CD4-positive, alpha-beta T cell (primary cell): ENCODE measurements at regions not wholly inside any gene's neighbourhood (a gene's known extent, or its start where the extent isn't known, plus 50 kb on each side); places are given as distances from the start of the nearest gene placed in this dataset.

ENCODE experiments used
- ATAC-seq: fragments of 200-7000 bp; cut with Tn5 transposase; one replicate; pipeline ENCODE4 v1.10.0; 2022; ENCODE audit warnings: mild to moderate bottlenecking; ENCODE audit not compliant: poor library complexity
- CTCF ChIA-PET: fragments of 350-600 bp; sonication (Branson Sonifier 250); formaldehyde crosslinking; loops from one replicate; lab custom pipeline; 2021; ENCODE audit warnings: antibody characterized with exemption, inconsistent platforms; lab: Charles Lee
- POLR2A ChIA-PET: fragments of 350-600 bp; sonication (Branson Sonifier 250); formaldehyde crosslinking; loops from one replicate; lab custom pipeline; 2021; ENCODE audit warnings: antibody characterized with exemption, inconsistent platforms; lab: Charles Lee
- DNase-seq, 14 experiments: peaks; one replicate each; pipeline ENCODE4 v3.0.0-alpha.2; 2013 to 2020; ENCODE audit warnings: mixed read lengths in 2 of 14
- H3K27ac ChIP-seq, 2 donors: one replicate each; pipeline versions ENCODE4 v1.5.1 to v1.7.0; 2013; ENCODE audit warnings: low read length in 2 of 2, low read depth in 1 of 2, mild to moderate bottlenecking in 1 of 2
- H3K27me3 ChIP-seq, 2 experiments: 1 replicate in 1 of 2; 2 replicates in 1 of 2; pipeline versions ENCODE4 v1.6.1 to v1.7.0; 2013; ENCODE audit warnings: low read length in 2 of 2, control low read depth in 1 of 2, mild to moderate bottlenecking in 1 of 2, moderate library complexity in 1 of 2; ENCODE audit not compliant: insufficient read depth in 2 of 2, control insufficient read depth in 1 of 2
- H3K36me3 ChIP-seq: one replicate; pipeline ENCODE4 v1.6.1; 2013; ENCODE audit warnings: low read length, control low read depth; ENCODE audit not compliant: insufficient read depth
- H3K4me1 ChIP-seq: one replicate; pipeline ENCODE4 v1.6.1; 2013; ENCODE audit warnings: low read length, control low read depth; ENCODE audit not compliant: insufficient read depth
- H3K4me3 ChIP-seq: one replicate; pipeline ENCODE4 v1.5.1; 2013; ENCODE audit warnings: mild to moderate bottlenecking, low read length, moderate library complexity
- H3K9me3 ChIP-seq, 2 experiments: 1 replicate in 1 of 2; 2 replicates in 1 of 2; pipeline versions ENCODE4 v1.6.1 to v1.7.0; 2013; ENCODE audit warnings: low read length in 2 of 2, mild to moderate bottlenecking in 2 of 2, control low read depth in 1 of 2, moderate library complexity in 1 of 2; ENCODE audit not compliant: control insufficient read depth in 1 of 2, insufficient read depth in 1 of 2
- H3K27ac Mint-ChIP-seq: one replicate; pipeline ENCODE4 v1.8.0; 2020; ENCODE audit warnings: mixed read lengths
- H3K27me3 Mint-ChIP-seq: one replicate; pipeline ENCODE4 v1.8.0; 2021; ENCODE audit warnings: mixed read lengths
- H3K36me3 Mint-ChIP-seq: one replicate; pipeline ENCODE4 v1.8.0; 2021; ENCODE audit warnings: low read depth, mixed read lengths
- H3K4me1 Mint-ChIP-seq: one replicate; pipeline ENCODE4 v1.8.0; 2021; ENCODE audit warnings: low read depth, mixed read lengths
- H3K4me3 Mint-ChIP-seq: one replicate; pipeline ENCODE4 v1.8.0; 2020; ENCODE audit warnings: mild to moderate bottlenecking, mixed read lengths
- H3K9me3 Mint-ChIP-seq: one replicate; pipeline ENCODE4 v1.8.0; 2020; ENCODE audit warnings: mixed read lengths
- intact Hi-C, 2 experiments: fragments of 100-400 bp; cut with DNase I in 1 of 2; cut with micrococcal nuclease in 1 of 2; formaldehyde crosslinking; loops; one replicate each; pipeline versions ENCODE4 v1.15.1 to v1.9.0; 2023 to 2025; cut with DNase I, micrococcal nuclease
- TF ChIP-seq, protein P1 (sequence below): fragments of 200-600 bp; IDR thresholded peaks from one replicate; pipeline ENCODE4 v1.8.0; 2022; ENCODE audit warnings: antibody characterized with exemption, mild to moderate bottlenecking

DNA sequence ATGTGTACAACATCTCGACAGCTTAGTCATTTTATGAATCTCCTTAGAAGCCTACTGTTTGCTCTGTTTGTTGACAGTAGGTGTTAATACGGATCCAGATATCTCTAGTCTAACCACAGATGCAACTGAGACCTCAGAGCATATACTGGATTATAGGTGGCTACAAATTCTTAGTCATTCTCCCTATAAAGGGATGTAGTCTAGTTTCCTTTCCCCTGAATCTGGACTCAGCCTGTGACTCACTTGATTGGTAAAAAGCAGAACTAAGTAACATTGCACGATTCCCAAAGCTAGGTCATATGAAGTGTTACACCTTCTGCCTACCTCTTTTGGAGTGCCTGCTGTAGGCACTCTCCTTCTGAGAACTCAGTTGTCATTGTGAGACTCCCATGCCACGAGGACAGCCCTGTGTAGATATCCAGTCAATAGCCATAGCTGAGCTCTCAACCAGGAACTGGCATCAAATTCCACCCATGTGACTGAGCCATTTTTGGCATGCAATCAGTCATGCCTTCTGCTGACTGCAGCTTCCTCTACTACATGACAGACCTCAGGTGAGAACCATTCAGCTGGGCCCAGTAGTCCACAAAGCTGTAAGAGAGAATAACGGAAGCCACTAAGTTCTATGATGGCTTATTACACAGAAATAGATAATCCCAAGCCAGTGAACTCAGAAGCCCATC, 135.9 kb upstream of the CHRM3 start:
- no peaks in the 10 kb centered on the region for H3K4me1 Mint-ChIP-seq
- H3K27me3 Mint-ChIP-seq = no peaks in the 10 kb centered on the region
- TF ChIP-seq, protein P1, sequence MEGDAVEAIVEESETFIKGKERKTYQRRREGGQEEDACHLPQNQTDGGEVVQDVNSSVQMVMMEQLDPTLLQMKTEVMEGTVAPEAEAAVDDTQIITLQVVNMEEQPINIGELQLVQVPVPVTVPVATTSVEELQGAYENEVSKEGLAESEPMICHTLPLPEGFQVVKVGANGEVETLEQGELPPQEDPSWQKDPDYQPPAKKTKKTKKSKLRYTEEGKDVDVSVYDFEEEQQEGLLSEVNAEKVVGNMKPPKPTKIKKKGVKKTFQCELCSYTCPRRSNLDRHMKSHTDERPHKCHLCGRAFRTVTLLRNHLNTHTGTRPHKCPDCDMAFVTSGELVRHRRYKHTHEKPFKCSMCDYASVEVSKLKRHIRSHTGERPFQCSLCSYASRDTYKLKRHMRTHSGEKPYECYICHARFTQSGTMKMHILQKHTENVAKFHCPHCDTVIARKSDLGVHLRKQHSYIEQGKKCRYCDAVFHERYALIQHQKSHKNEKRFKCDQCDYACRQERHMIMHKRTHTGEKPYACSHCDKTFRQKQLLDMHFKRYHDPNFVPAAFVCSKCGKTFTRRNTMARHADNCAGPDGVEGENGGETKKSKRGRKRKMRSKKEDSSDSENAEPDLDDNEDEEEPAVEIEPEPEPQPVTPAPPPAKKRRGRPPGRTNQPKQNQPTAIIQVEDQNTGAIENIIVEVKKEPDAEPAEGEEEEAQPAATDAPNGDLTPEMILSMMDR = no peak
- intact Hi-C loops = no loop called here
- H3K4me3 ChIP-seq = no peak overlapping the region
- H3K27me3 ChIP-seq = no peaks in the 10 kb centered on the region
- ATAC-seq (no peak), DNase-seq (no peak)
- H3K36me3 Mint-ChIP-seq = no peaks in the 10 kb centered on the region
- H3K9me3 Mint-ChIP-seq = no peaks in the 10 kb centered on the region
- no peak overlapping the region for H3K27ac ChIP-seq
- ChIA-PET POLR2A (no interaction called here), CTCF (no interaction called here)
- peaks cover 0 to 2% of the 10 kb centered on the region in 2 experiments for H3K9me3 ChIP-seq
- no peaks in the 10 kb centered on the region for H3K36me3 ChIP-seq
- H3K4me3 Mint-ChIP-seq = no peak overlapping the region
- H3K27ac Mint-ChIP-seq = no peak overlapping the region
- no peaks in the 10 kb centered on the region for H3K4me1 ChIP-seq

DNA sequence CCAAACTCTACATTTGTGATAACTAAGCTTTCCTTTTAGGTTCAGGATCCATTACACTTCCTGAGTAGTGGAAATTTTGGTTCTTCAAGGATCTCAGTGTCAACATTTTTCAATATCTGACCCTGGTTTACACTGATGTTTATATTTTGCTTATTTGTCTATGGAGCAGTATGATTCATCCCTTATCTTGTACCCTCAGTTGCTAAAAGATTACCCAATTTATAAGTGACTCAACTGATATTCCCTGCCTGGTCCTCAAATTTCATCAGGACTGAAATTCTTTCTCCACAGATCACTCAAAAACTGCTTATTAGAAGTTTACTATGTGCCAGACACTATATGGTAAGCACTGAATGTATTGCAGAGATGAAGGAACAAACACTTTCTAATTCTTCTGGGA, 139.1 kb upstream of the CHRM3 start:
- H3K9me3 Mint-ChIP-seq = no peaks in the 10 kb centered on the region
- Histone ChIP-seq H3K4me1 (no peaks in the 10 kb centered on the region), H3K9me3 (no peaks in the 10 kb centered on the region), H3K36me3 (no peaks in the 10 kb centered on the region), H3K27ac (no peak overlapping the region), H3K27me3 (no peaks in the 10 kb centered on the region), H3K4me3 (no peak overlapping the region)
- H3K36me3 Mint-ChIP-seq = no peaks in the 10 kb centered on the region
- ChIA-PET CTCF (no interaction called here), POLR2A (no interaction called here)
- H3K27me3 Mint-ChIP-seq = no peaks in the 10 kb centered on the region
- TF ChIP-seq, protein P1 = no peak
- ATAC-seq (no peak), DNase-seq (no peak)
- intact Hi-C loops = no loop called here
- H3K4me1 Mint-ChIP-seq = no peaks in the 10 kb centered on the region
- H3K27ac Mint-ChIP-seq = no peak overlapping the region
- H3K4me3 Mint-ChIP-seq = no peak overlapping the region

DNA sequence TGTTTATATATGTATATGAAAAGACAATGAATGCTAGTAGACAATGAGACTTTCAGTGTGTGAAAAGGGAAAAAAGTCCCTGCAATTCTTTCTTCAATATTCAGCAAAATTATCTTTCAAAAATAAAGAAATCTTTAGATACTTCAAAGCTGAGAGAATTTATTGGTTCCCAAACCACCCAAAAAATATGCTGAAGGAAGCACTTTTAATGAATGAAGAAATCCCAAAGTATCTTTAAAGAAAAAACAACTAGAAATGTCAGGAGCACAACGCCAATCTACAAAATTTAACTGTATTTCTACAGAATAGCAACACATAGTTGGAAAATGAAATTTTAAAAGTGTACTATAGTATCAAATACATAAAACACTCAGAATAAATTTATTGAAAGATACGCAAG, 142.3 kb upstream of the CHRM3 start:
- ChIA-PET CTCF (no interaction called here), POLR2A (no interaction called here)
- H3K9me3 ChIP-seq = no peaks in the 10 kb centered on the region
- H3K27me3 ChIP-seq = no peaks in the 10 kb centered on the region
- no peaks in the 10 kb centered on the region for H3K4me1 ChIP-seq
- intact Hi-C loops = no loop called here
- Mint-ChIP-seq H3K27me3 (no peaks in the 10 kb centered on the region), H3K27ac (no peak overlapping the region), H3K4me1 (no peaks in the 10 kb centered on the region), H3K9me3 (no peaks in the 10 kb centered on the region), H3K36me3 (no peaks in the 10 kb centered on the region), H3K4me3 (no peak overlapping the region)
- no peak overlapping the region for H3K4me3 ChIP-seq
- ATAC-seq (no peak), DNase-seq (no peak)
- no peaks in the 10 kb centered on the region for H3K36me3 ChIP-seq
- TF ChIP-seq, protein P1 = no peak
- H3K27ac ChIP-seq = no peak overlapping the region
